ENCODE measurements at regions not wholly inside any gene's neighbourhood (a gene's known extent, or its start where the extent isn't known, plus 50 kb on each side); places are given as distances from the start of the nearest gene placed in this dataset.

DNA sequence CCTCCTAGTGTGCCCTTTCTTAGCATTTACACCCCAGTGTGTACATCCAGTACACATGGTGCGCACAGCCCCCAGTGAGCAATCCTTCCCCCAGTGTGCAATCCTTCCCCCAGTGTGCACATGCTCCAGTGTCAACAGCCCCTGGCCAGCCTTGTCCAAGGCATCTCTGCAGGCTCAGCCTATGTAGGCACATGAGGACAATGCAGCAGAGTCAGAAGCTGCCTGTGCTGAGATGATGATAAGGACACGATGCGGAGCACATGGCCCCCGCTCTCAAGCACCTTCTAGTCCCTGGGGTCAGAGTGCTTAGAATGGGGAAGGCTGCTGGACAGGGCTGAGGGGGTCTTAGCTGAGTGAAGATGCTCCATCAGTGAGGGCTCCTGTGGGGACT is 69.8 kb downstream of the GADD45G start:
- H3K27me3 ChIP-seq: no peaks in the 10 kb centered on the region
- no peak for DNase-seq
- H3K27ac ChIP-seq: no peak overlapping the region
- no peak overlapping the region for H3K9ac ChIP-seq (ENCODE audit: low read depth in 2 of 2, low read length in 2 of 2)
- TF ChIP-seq, protein P1, sequence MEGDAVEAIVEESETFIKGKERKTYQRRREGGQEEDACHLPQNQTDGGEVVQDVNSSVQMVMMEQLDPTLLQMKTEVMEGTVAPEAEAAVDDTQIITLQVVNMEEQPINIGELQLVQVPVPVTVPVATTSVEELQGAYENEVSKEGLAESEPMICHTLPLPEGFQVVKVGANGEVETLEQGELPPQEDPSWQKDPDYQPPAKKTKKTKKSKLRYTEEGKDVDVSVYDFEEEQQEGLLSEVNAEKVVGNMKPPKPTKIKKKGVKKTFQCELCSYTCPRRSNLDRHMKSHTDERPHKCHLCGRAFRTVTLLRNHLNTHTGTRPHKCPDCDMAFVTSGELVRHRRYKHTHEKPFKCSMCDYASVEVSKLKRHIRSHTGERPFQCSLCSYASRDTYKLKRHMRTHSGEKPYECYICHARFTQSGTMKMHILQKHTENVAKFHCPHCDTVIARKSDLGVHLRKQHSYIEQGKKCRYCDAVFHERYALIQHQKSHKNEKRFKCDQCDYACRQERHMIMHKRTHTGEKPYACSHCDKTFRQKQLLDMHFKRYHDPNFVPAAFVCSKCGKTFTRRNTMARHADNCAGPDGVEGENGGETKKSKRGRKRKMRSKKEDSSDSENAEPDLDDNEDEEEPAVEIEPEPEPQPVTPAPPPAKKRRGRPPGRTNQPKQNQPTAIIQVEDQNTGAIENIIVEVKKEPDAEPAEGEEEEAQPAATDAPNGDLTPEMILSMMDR (IDR thresholded peaks at IDR 0.05): no peak
- H3K9me3 ChIP-seq: no peaks in the 10 kb centered on the region
- peaks cover 15% of the 10 kb centered on the region for H3K4me1 ChIP-seq
- H3K4me3 ChIP-seq: no peak overlapping the region
- no peaks in the 10 kb centered on the region for H3K36me3 ChIP-seq
- intact Hi-C loops (cut with DNase I): no loop called here

DNA sequence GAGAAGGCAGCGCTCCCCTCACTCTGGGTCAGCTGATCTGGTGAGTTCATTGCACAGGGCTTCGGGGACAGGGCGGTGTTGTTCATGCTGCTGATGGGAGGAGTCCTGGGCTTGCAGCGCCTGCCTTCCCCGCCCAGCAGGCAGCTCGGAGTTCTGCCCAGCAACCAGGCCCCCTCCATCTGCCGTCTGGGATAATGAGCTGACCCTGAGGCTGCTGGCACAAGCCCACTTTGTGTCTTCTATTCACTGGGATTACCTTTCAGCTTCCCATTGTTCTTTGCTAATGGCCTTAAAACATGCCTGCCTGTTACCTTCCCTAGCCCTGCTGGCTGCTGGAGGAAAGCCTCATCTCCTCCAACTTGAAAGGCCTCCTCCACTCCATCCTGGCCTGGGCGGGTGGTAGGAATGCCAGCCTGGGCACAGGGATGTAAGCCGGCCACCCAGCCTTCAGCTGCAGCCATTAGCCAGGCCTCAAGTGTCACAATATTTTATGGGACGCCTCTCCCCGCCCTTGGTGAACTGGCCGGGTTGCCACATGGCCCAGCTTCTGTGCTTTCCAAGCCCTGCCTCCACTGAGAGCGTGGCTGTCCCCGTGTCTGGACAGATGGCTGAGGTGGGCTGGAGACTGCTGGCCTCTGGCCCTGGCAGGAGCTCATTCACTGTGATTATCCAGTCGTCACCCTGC is 70.4 kb downstream of the GADD45G start:
- Histone ChIP-seq H3K36me3 (no peaks in the 10 kb centered on the region), H3K9ac (ENCODE audit: low read depth in 2 of 2, low read length in 2 of 2) (peak overlapping the region in 1 of 2 donors; percentile 47), H3K4me1 (peaks cover 14% of the 10 kb centered on the region), H3K4me3 (no peak overlapping the region), H3K9me3 (no peaks in the 10 kb centered on the region), H3K27me3 (no peaks in the 10 kb centered on the region), H3K27ac (no peak overlapping the region)
- peak; percentile 71 for DNase-seq
- TF ChIP-seq, protein P1 (IDR thresholded peaks at IDR 0.05): no peak
- intact Hi-C loops (cut with DNase I): no loop called here

DNA sequence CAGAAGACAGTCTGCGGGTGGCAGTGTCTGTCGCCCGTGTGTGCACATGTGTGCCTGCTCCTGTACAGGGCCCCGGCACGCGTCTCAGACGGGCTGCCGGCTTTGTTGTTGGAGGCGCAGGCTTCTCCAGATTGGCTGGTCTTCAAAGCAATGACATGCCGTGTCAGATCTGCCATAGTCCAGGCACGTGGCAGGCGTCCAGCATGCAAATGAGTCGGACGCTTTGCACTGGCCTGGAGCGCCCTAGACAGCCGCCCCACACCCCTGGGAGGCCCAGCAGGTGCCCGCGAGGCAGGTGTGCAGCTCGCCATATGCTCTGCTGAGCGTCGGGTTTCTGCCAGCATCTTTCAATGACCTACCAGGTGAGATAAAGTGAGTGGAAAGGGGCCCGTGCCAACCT is 71.5 kb downstream of the GADD45G start:
- TF ChIP-seq, protein P1 (IDR thresholded peaks at IDR 0.05): no peak
- H3K27me3 ChIP-seq: no peaks in the 10 kb centered on the region
- intact Hi-C loops (cut with DNase I): no loop called here
- H3K9me3 ChIP-seq: no peaks in the 10 kb centered on the region
- H3K4me3 ChIP-seq: no peak overlapping the region
- peaks cover 14% of the 10 kb centered on the region for H3K4me1 ChIP-seq
- peak; percentile 86 for DNase-seq
- peak overlapping the region; percentile 34 for H3K27ac ChIP-seq
- H3K9ac ChIP-seq (ENCODE audit: low read depth in 2 of 2, low read length in 2 of 2): no peak overlapping the region
- H3K36me3 ChIP-seq: no peaks in the 10 kb centered on the region

DNA sequence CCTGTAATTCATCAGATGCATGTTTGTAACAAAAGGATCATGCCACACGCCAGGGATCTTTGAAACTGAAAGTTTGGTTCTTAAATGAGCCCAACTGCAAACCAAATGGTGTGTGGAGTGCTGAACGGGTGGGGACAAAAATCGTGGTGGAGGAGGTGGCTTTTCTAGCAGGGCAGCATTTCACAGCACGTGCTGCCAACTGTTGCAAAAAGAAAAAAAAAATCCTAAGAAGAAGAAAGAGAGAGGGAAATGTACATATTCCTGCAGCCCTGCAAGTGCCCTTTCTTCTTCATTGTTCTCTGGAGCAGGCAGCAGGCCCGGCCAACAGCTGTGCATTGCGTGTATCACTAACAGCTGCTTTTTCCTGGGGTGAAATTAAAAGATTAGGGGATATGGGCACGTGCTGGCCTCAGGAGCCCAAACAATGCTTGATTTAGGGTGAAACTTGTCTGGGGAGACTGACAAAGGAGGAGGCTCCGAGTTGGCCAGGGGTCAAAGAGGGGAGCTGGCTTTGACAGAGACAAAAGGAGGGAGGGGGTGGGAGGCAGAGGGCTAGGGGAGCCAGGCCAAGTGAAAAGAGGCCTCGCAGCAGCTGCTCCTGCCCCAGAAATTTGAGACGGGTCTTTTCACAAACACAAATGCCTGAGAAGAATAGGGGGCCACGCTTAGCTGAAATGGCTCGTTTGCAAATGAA is 73.0 kb downstream of the GADD45G start:
- Histone ChIP-seq H3K27ac (no peak overlapping the region), H3K36me3 (no peaks in the 10 kb centered on the region), H3K4me3 (no peak overlapping the region), H3K9ac (ENCODE audit: low read depth in 2 of 2, low read length in 2 of 2) (no peak overlapping the region), H3K4me1 (peaks cover 14% of the 10 kb centered on the region), H3K9me3 (no peaks in the 10 kb centered on the region), H3K27me3 (no peaks in the 10 kb centered on the region)
- intact Hi-C loops (cut with DNase I): no loop called here
- TF ChIP-seq, protein P1 (IDR thresholded peaks at IDR 0.05): no peak
- no peak for DNase-seq

DNA sequence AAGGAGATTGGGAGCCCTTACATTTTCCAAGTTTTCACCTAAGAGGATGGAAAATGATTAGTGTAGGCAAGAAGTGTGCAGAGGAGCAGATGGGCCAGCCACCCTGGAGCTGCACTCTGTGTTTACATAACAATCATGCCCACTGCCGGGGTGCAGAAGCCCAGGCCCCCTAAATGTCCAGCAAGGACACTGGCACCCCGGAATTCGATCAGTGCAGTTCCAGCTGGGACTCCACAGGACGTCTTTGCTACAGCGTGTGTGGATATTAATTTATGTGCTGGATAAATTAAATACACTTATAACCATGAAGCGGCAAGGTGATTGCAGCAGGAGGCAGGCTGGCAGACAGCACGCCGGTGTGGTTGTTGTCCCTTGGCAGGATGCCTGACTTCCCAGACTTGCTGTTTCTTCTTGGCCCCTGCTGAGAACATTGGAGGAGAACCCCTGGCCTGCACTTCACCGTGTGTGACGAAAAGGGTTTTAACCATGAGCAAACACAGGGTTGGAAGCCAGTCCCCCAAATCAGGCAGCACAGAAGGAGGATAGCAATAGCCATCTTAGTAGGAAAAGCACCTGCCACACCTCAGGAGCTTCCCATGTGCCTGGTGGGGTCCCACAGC is 73.7 kb downstream of the GADD45G start:
- Histone ChIP-seq H3K36me3 (no peaks in the 10 kb centered on the region), H3K27ac (no peak overlapping the region), H3K9ac (ENCODE audit: low read depth in 2 of 2, low read length in 2 of 2) (no peak overlapping the region), H3K4me1 (peaks cover 14% of the 10 kb centered on the region), H3K9me3 (no peaks in the 10 kb centered on the region), H3K4me3 (no peak overlapping the region), H3K27me3 (no peaks in the 10 kb centered on the region)
- intact Hi-C loops (cut with DNase I): no loop called here
- no peak for DNase-seq
- TF ChIP-seq, protein P1 (IDR thresholded peaks at IDR 0.05): no peak

Data from colonic mucosa (tissue), 4 donors.